CD14-positive monocyte (primary cell): ENCODE measurements at regions not wholly inside any gene's neighbourhood (a gene's known extent, or its start where the extent isn't known, plus 50 kb on each side); places are given as distances from the start of the nearest gene placed in this dataset.

Experiments used
- DNase-seq, 3 donors: peaks; one replicate each; pipeline ENCODE4 v3.0.0-alpha.2; 2011 to 2022
- H2AFZ ChIP-seq: 2 replicates; pipeline ENCODE4 v1.6.0; 2012; ENCODE audit warnings: mild to moderate bottlenecking, low read depth, low read length, inconsistent platforms; ENCODE audit not compliant: insufficient read depth, poor library complexity, severe bottlenecking
- H3K27ac ChIP-seq, 2 donors: 1 replicate in 1 of 2; 2 replicates in 1 of 2; pipeline ENCODE4 v1.5.1; 2012 to 2013; ENCODE audit warnings: low read length in 2 of 2, control low read depth in 1 of 2, inconsistent platforms in 1 of 2, low read depth in 1 of 2, mild to moderate bottlenecking in 1 of 2
- H3K27me3 ChIP-seq, 2 donors: one replicate each; pipeline versions ENCODE4 v1.6.0 to v1.6.1; 2011 to 2013; ENCODE audit warnings: low read length in 2 of 2; ENCODE audit not compliant: control insufficient read depth in 2 of 2, insufficient read depth in 2 of 2
- H3K36me3 ChIP-seq, 2 donors: replicated peaks in 1 of 2; 1 replicate in 1 of 2; 2 replicates in 1 of 2; pipeline versions ENCODE4 v1.5.1 to v1.6.1; 2012 to 2013; ENCODE audit warnings: low read length in 2 of 2, control low read depth in 1 of 2, inconsistent platforms in 1 of 2, mild to moderate bottlenecking in 1 of 2; ENCODE audit not compliant: insufficient read depth in 2 of 2, control insufficient read depth in 1 of 2
- H3K4me1 ChIP-seq, 2 donors: 1 replicate in 1 of 2; 2 replicates in 1 of 2; pipeline versions ENCODE4 v1.5.1 to v1.6.1; 2012 to 2013; ENCODE audit warnings: low read length in 2 of 2, control low read depth in 1 of 2, inconsistent platforms in 1 of 2, mild to moderate bottlenecking in 1 of 2, moderate library complexity in 1 of 2; ENCODE audit not compliant: insufficient read depth in 2 of 2, control insufficient read depth in 1 of 2
- H3K4me2 ChIP-seq: replicated peaks from 2 replicates; pipeline ENCODE3; 2012; ENCODE audit warnings: low read length, moderate library complexity, mild to moderate bottlenecking; ENCODE audit not compliant: poor library complexity, severe bottlenecking; ENCODE audit errors: extremely low read depth
- H3K4me3 ChIP-seq, 3 experiments: fragments of 200-600 bp in 1 of 3; sonication (generic) in 1 of 3; replicated peaks in 1 of 3; 1 replicate in 2 of 3; 2 replicates in 1 of 3; pipeline ENCODE4 v1.5.1; 2011 to 2013; ENCODE audit warnings: low read length in 3 of 3, mild to moderate bottlenecking in 3 of 3, control low read depth in 2 of 3, low read depth in 2 of 3, inconsistent platforms in 1 of 3, moderate library complexity in 1 of 3
- H3K79me2 ChIP-seq: 2 replicates; pipeline ENCODE4 v1.6.0; 2012; ENCODE audit warnings: mild to moderate bottlenecking, control low read depth, inconsistent platforms, low read length, moderate library complexity; ENCODE audit not compliant: insufficient read depth
- H3K9ac ChIP-seq: 2 replicates; pipeline ENCODE4 v1.6.0; 2017; ENCODE audit warnings: low read length, mild to moderate bottlenecking; ENCODE audit not compliant: insufficient read depth, poor library complexity, severe bottlenecking
- H3K9me3 ChIP-seq, 2 donors: replicated peaks in 1 of 2; 1 replicate in 1 of 2; 2 replicates in 1 of 2; pipeline versions ENCODE4 v1.5.1 to v1.6.1; 2012 to 2013; ENCODE audit warnings: low read length in 2 of 2, control low read depth in 1 of 2; ENCODE audit not compliant: control insufficient read depth in 1 of 2, insufficient read depth in 1 of 2
- H4K20me1 ChIP-seq: 2 replicates; pipeline ENCODE4 v1.6.0; 2012; ENCODE audit warnings: mild to moderate bottlenecking, low read length, control low read depth, moderate library complexity; ENCODE audit not compliant: insufficient read depth
- H3K27ac Mint-ChIP-seq, 7 donors: one replicate each; pipeline ENCODE4 v1.8.0; 2020; ENCODE audit warnings: mild to moderate bottlenecking in 7 of 7, mixed read lengths in 7 of 7, moderate library complexity in 6 of 7, inconsistent platforms in 2 of 7
- H3K27me3 Mint-ChIP-seq, 3 donors: one replicate each; pipeline ENCODE4 v1.8.0; 2021 to 2022; ENCODE audit warnings: low read depth in 3 of 3, mild to moderate bottlenecking in 3 of 3, mixed read lengths in 3 of 3, moderate library complexity in 3 of 3, inconsistent platforms in 1 of 3
- H3K36me3 Mint-ChIP-seq, 2 donors: one replicate each; pipeline ENCODE4 v1.8.0; 2020; ENCODE audit warnings: mixed read lengths in 2 of 2, inconsistent platforms in 1 of 2, mild to moderate bottlenecking in 1 of 2
- H3K4me1 Mint-ChIP-seq: one replicate; pipeline ENCODE4 v1.8.0; 2020; ENCODE audit warnings: mild to moderate bottlenecking, mixed read lengths
- H3K4me3 Mint-ChIP-seq, 2 donors: one replicate each; pipeline ENCODE4 v1.8.0; 2020; ENCODE audit warnings: mild to moderate bottlenecking in 2 of 2, mixed read lengths in 2 of 2, moderate library complexity in 1 of 2
- H3K9me3 Mint-ChIP-seq, 7 donors: one replicate each; pipeline ENCODE4 v1.8.0; 2020 to 2022; ENCODE audit warnings: mixed read lengths in 7 of 7, mild to moderate bottlenecking in 6 of 7, moderate library complexity in 6 of 7, inconsistent platforms in 2 of 7
- WGBS: methylation state at CpG from one replicate; pipeline ENCODE4 v1.1.5; 2013; ENCODE audit warnings: missing lambda C conversion rate; ENCODE audit not compliant: insufficient coverage; 5-methylcytosine and 5-hydroxymethylcytosine counted together
- intact Hi-C, 2 donors: fragments of 100-400 bp; cut with micrococcal nuclease; formaldehyde crosslinking; loops; one replicate each; pipeline versions ENCODE4 v1.15.0 to v1.15.1; 2023
- TF ChIP-seq, protein P1 (sequence below): fragments of 200-600 bp; IDR thresholded peaks from one replicate; pipeline ENCODE4 v1.8.0; 2022; ENCODE audit warnings: antibody characterized with exemption, mild to moderate bottlenecking

DNA sequence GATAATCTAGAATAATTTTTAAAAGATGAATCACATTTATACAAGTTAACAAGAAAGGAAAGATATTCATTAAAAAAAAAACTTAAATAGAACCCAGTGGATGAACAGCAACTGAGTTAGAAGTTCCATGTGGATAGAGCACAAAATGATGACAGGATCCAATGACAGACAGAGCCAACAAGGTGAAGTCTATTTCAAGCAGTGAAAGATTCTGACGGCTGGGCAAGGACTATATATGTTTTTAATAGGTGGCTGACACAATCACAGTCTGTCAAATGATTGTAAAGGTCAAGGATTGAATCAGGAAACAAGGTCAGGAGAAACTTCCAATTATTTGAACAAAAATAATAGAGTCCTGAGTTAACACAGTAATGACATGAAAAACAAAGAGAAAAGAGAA, 1460.0 kb upstream of the CDH8 start:
- no peak overlapping the region for H3K27ac Mint-ChIP-seq
- intact Hi-C loops = no loop called here
- H3K9me3 ChIP-seq = no peaks in the 10 kb centered on the region
- no peaks in the 10 kb centered on the region for H3K27me3 Mint-ChIP-seq
- H3K4me2 ChIP-seq = no peak overlapping the region
- no peaks in the 10 kb centered on the region for H3K36me3 Mint-ChIP-seq
- DNase-seq = no peak
- peaks cover 0 to 4% (median 0%) of the 10 kb centered on the region in 7 donors for H3K9me3 Mint-ChIP-seq
- no peaks in the 10 kb centered on the region for H3K79me2 ChIP-seq
- no peak overlapping the region for H3K4me3 ChIP-seq
- no peaks in the 10 kb centered on the region for H3K36me3 ChIP-seq
- H3K4me1 Mint-ChIP-seq = no peaks in the 10 kb centered on the region
- TF ChIP-seq, protein P1, sequence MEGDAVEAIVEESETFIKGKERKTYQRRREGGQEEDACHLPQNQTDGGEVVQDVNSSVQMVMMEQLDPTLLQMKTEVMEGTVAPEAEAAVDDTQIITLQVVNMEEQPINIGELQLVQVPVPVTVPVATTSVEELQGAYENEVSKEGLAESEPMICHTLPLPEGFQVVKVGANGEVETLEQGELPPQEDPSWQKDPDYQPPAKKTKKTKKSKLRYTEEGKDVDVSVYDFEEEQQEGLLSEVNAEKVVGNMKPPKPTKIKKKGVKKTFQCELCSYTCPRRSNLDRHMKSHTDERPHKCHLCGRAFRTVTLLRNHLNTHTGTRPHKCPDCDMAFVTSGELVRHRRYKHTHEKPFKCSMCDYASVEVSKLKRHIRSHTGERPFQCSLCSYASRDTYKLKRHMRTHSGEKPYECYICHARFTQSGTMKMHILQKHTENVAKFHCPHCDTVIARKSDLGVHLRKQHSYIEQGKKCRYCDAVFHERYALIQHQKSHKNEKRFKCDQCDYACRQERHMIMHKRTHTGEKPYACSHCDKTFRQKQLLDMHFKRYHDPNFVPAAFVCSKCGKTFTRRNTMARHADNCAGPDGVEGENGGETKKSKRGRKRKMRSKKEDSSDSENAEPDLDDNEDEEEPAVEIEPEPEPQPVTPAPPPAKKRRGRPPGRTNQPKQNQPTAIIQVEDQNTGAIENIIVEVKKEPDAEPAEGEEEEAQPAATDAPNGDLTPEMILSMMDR = no peak
- no peak overlapping the region for H3K9ac ChIP-seq
- no peak overlapping the region for H2AFZ ChIP-seq
- H3K27me3 ChIP-seq = no peaks in the 10 kb centered on the region
- H3K4me3 Mint-ChIP-seq = no peak overlapping the region
- H3K27ac ChIP-seq = no peak overlapping the region
- WGBS = no CpG with 5 or more reads among the region's 1 CpG
- H3K4me1 ChIP-seq = no peaks in the 10 kb centered on the region
- no peaks in the 10 kb centered on the region for H4K20me1 ChIP-seq

DNA sequence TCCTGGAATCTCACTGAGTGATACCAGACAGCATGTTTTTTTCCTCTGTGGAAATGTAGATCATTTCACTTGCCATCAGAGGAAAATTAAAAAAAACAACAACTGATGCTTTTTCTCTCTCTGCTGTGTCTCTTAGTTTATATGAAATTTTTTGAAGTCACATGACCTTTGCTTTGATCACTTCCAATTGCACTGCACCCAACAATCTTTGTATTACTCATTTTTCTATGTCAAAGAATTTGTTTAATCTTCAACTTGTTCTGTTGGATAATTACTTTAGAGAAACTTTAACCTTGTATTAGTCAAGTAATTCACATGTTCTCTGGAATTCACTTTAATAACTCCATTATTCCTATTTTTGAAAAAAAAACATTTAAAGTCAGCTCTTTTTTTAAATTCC, 1452.7 kb upstream of the CDH8 start:
- no peak overlapping the region for H3K4me2 ChIP-seq
- H3K27ac Mint-ChIP-seq = no peak overlapping the region
- H4K20me1 ChIP-seq = no peaks in the 10 kb centered on the region
- DNase-seq = no peak
- H3K36me3 ChIP-seq = no peaks in the 10 kb centered on the region
- no peak overlapping the region for H3K4me3 ChIP-seq
- no peaks in the 10 kb centered on the region for H3K36me3 Mint-ChIP-seq
- H2AFZ ChIP-seq = no peak overlapping the region
- H3K4me1 ChIP-seq = no peaks in the 10 kb centered on the region
- peaks cover 0 to 1% (median 0%) of the 10 kb centered on the region in 3 donors for H3K27me3 Mint-ChIP-seq
- TF ChIP-seq, protein P1 = no peak
- no peak overlapping the region for H3K27ac ChIP-seq
- H3K9me3 Mint-ChIP-seq = peaks cover 0 to 1% (median 0%) of the 10 kb centered on the region in 7 donors
- intact Hi-C loops = no loop called here
- H3K4me1 Mint-ChIP-seq = no peaks in the 10 kb centered on the region
- no peak overlapping the region for H3K9ac ChIP-seq
- H3K9me3 ChIP-seq = no peaks in the 10 kb centered on the region
- H3K4me3 Mint-ChIP-seq = no peak overlapping the region
- no peaks in the 10 kb centered on the region for H3K27me3 ChIP-seq
- no peaks in the 10 kb centered on the region for H3K79me2 ChIP-seq
